Skeletal muscle tissue (tissue), 3 donors: ENCODE measurements at regions not wholly inside any gene's neighbourhood (a gene's known extent, or its start where the extent isn't known, plus 50 kb on each side); places are given as distances from the start of the nearest gene placed in this dataset.
"Not testable (repeated sequence)": the region's sequence is repeated elsewhere in the genome, so short reads cannot be mapped to it uniquely, and the experiment has no call there.

Source experiments
- H3K27ac ChIP-seq: one replicate; pipeline ENCODE4 v1.7.0; 2013; ENCODE audit warnings: mild to moderate bottlenecking, low read depth, low read length, inconsistent platforms
- H3K27me3 ChIP-seq, 3 donors: one replicate each; pipeline ENCODE4 v1.7.0; 2013; ENCODE audit warnings: low read length in 3 of 3; ENCODE audit not compliant: control insufficient read depth in 3 of 3, insufficient read depth in 3 of 3
- H3K36me3 ChIP-seq, 3 donors: one replicate each; pipeline ENCODE4 v1.7.0; 2013; ENCODE audit warnings: low read length in 3 of 3; ENCODE audit not compliant: control insufficient read depth in 3 of 3, insufficient read depth in 3 of 3
- H3K4me1 ChIP-seq, 3 donors: one replicate each; pipeline ENCODE4 v1.7.0; 2013; ENCODE audit warnings: low read length in 3 of 3, mild to moderate bottlenecking in 3 of 3; ENCODE audit not compliant: control insufficient read depth in 3 of 3, insufficient read depth in 3 of 3
- H3K4me3 ChIP-seq, 3 donors: one replicate each; pipeline ENCODE4 v1.7.0; 2013; ENCODE audit warnings: low read length in 3 of 3
- H3K9ac ChIP-seq, 3 donors: one replicate each; pipeline ENCODE4 v1.7.0; 2013; ENCODE audit warnings: low read length in 3 of 3, mild to moderate bottlenecking in 3 of 3, moderate library complexity in 2 of 3, low read depth in 1 of 3
- H3K9me3 ChIP-seq, 3 donors: one replicate each; pipeline ENCODE4 v1.7.0; 2013; ENCODE audit warnings: low read length in 3 of 3; ENCODE audit not compliant: control insufficient read depth in 3 of 3
- donor health status: Osteomylitis.

DNA sequence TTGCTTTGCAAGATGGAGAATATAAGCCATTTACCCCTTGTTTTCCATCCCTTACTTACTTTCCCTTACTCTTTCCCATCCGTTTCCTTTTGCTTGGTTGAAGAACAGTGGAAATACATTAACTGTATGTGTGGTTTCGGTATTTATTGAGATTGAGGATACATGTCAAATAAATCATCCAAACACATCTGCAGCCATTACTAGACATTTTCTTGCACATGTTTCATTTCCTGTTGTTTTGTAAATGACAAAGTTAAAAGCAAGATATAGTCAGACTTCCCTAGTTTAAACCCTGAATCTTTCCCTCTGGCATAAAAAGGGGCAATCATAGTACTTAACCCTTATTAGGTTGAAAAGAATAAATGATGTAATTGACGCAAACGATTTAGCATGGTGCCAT lies 82.1 kb upstream of the BCHE start:
- H3K4me3 ChIP-seq: no peak overlapping the region
- no peaks in the 10 kb centered on the region for H3K9me3 ChIP-seq
- no peaks in the 10 kb centered on the region for H3K27me3 ChIP-seq
- H3K4me1 ChIP-seq: no peaks in the 10 kb centered on the region
- H3K9ac ChIP-seq: no peak overlapping the region
- H3K36me3 ChIP-seq: no peaks in the 10 kb centered on the region
- H3K27ac ChIP-seq: no peak overlapping the region

DNA sequence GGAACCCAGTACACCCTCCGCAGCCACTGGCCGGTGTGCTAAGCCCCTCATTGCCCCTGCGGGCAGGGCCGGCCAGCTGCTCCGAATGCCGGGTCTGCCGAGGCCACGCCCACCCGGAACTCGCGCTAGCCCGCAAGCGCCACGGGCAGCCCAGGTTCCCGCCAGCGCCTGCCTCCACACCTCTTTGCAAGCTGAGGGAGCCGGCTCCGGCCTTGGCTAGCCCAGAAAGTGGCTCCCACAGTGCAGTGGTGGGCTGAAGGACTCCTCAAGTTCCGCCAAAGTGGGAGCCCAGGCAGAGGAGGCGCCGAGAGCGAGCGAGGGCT lies 81.4 kb upstream of the BCHE start:
- Histone ChIP-seq H3K36me3 (no peaks in the 10 kb centered on the region), H3K27me3 (no peaks in the 10 kb centered on the region), H3K27ac (no peak overlapping the region), H3K9ac (no peak overlapping the region), H3K4me1 (no peaks in the 10 kb centered on the region), H3K9me3 (no peaks in the 10 kb centered on the region), H3K4me3 (no peak overlapping the region)

DNA sequence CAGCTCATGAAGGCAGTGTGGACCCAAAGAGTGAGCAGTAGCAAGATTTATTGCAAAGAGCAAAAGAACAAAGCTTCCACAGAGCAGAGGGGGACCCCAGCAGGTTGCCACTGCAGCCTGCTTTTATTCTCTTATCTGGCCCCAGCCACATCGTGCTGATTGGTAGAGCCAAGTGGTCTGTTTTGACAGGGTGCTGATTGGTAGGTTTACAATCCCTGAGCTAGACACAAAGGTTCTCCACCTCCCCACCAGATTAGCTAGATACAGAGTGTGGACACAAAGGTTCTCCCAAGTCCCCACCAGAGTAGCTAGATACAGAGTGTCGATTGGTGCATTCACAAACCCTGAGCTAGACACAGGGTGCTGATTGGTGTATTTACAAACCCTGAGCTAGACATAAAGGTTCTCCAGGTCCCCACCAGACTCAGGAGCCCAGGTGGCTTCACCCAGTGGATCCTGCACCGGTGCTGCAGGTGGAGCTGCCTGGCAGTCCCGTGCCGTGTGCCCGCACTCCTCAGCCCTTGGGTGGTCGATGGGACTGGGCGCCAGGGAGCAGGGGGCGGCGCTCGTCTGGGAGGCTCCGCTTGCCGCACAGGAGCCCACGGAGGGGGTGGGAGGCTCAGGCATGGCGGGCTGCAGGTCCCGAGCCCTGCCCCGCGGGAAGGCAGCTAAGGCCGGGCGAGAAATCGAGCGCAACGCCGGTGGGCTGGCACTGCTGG lies 80.9 kb upstream of the BCHE start:
- not testable (repeated sequence) for H3K36me3 ChIP-seq, H3K27ac ChIP-seq, H3K4me3 ChIP-seq, H3K9me3 ChIP-seq, H3K9ac ChIP-seq, H3K4me1 ChIP-seq, H3K27me3 ChIP-seq

DNA sequence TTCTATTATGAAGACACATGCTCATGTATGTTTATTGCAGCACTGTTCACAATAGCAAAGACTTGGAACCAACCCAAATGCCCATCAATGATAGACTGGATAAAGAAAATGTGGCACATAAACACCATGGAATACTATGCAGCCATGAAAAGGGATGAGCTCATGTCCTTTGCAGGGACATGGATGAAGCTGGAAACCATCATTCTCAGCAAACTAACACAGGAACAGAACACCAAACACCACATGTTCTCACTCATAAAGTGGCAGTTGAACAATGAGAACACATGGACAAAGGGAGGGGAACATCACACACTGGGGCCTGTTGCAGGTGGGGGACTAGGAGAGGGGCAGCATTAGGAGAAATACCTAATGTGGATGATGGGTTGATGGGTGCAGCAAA lies 77.9 kb upstream of the BCHE start:
- H3K9me3 ChIP-seq, H3K27ac ChIP-seq, H3K27me3 ChIP-seq, H3K4me1 ChIP-seq, H3K4me3 ChIP-seq, H3K36me3 ChIP-seq, H3K9ac ChIP-seq: not testable (repeated sequence)

DNA sequence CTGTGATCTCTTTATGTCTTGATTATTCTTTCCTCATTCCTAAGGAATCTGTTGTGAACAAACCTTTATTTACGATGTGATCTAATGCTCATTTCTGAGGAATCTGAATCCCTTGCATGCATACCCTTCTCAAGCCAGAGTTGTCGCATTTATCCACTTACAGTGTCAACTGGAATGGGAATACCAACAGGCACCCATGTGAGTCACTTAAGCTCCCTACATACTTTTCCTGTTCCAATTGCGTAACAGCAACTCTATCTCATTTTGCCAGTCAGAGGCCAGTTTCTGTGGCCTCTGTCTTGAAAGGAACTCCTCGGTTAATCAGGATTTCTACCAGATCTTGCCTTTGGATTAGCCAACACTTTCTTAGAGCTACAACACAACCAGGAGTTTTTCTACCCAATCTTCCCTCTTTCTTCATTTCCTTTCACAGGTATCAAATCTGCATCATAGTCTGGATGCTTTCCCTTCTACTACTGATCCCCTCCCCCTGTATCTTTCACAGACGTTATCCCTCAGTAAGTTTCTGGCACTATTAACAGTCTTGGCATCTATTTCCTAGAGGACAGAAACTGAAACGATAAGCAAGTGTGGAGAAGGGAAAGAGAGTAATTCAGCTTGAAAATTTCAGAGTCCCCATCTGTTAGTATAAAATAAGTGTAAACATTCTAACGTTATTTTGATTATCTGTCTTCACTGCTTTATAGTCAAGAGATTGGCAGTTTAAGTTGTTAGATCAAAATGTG lies 66.8 kb upstream of the BCHE start:
- H3K4me3 ChIP-seq: no peak overlapping the region

DNA sequence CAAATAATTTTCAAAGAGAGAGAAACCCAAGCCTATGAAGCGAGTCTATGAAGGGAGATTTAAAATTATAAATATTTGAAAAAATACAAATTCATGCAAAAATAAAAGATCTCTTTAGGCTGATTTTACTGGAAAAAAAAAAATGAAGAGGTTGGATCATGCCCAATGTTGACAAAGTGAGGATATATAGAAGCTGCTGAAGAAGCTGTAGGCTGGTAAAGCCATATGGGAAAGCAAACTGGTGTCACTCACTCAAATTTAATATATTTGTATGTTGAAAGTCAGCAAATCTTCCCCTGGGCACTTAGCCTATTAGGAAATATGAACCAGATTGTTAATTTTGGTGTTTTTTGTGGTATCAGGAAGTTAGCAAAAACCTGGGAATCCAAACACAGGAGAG lies 61.8 kb upstream of the BCHE start:
- Histone ChIP-seq H3K4me1 (no peaks in the 10 kb centered on the region), H3K27me3 (no peaks in the 10 kb centered on the region), H3K4me3 (no peak overlapping the region), H3K27ac (no peak overlapping the region), H3K9ac (no peak overlapping the region), H3K9me3 (no peaks in the 10 kb centered on the region), H3K36me3 (no peaks in the 10 kb centered on the region)

More for the DNA sequence above, 66.8 kb upstream of the BCHE start:
- Histone ChIP-seq H3K36me3 (no peaks in the 10 kb centered on the region), H3K27ac (no peak overlapping the region), H3K4me1 (no peaks in the 10 kb centered on the region), H3K9ac (no peak overlapping the region), H3K27me3 (no peaks in the 10 kb centered on the region), H3K9me3 (no peaks in the 10 kb centered on the region)

DNA sequence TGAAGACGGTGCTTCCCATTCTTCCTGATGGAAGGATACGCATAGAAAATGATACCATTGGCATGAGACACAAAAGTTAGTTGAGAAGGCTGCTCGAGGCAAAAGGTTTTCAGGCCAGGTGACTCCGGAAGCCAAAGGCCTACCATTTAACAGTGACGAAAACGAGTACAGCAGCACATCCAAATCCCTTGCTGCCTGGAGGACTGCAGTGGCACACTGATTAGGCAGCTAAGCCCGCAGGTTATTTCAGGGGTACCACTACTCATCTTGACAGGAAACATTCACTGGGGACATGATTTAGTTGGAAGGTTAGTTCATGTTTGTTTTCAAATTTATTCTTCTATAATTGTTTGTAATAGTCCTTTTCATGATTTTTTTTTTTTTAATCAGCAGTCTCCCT lies 59.9 kb upstream of the BCHE start:
- Histone ChIP-seq H3K4me3 (no peak overlapping the region), H3K27me3 (no peaks in the 10 kb centered on the region), H3K9ac (no peak overlapping the region), H3K4me1 (no peaks in the 10 kb centered on the region), H3K27ac (no peak overlapping the region), H3K36me3 (no peaks in the 10 kb centered on the region), H3K9me3 (no peaks in the 10 kb centered on the region)

DNA sequence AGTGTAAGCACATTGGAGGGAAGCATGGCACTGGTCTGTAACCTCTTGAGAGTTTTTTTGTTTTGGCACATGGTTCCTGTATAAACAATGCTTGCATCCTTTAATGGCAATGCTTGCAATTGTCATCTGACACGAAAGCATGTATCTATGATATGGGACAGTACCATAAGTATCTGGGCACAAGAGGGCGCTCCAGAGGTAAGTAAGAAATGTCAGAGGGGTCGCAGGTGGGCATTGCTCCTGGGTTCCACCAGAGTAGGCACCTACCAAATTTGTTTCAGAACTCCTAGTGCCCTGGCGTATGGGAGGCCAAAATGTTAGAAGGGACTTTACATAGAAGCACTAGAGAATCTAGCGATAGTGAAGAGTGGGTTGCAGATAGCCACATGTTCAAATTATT lies 58.7 kb upstream of the BCHE start:
- no peaks in the 10 kb centered on the region for H3K27me3 ChIP-seq

DNA sequence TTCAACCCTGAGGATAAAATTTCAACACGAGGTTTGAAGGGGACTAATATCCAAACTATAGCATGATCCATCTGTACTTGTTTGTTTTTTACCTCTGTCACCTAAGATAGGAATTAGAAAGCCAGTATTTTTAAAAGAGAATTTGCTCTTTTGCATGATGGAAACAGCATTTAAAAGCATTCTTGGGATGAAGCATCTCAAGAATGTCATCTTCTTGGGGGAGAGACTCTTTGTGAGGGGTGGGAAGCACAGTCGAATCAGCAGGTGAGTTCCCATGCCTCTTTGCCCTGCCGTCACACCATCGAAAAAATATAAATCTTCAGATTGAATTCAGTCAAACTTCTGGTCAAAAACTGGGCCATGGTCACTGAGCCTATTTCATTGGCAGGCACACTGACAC lies 55.3 kb upstream of the BCHE start:
- no peak overlapping the region for H3K4me3 ChIP-seq
- no peaks in the 10 kb centered on the region for H3K9me3 ChIP-seq
- no peaks in the 10 kb centered on the region for H3K4me1 ChIP-seq
- H3K9ac ChIP-seq: no peak overlapping the region
- no peaks in the 10 kb centered on the region for H3K36me3 ChIP-seq
- no peaks in the 10 kb centered on the region for H3K27me3 ChIP-seq
- H3K27ac ChIP-seq: no peak overlapping the region

More for the DNA sequence above, 58.7 kb upstream of the BCHE start:
- H3K4me3 ChIP-seq: no peak overlapping the region
- H3K9me3 ChIP-seq: no peaks in the 10 kb centered on the region
- no peaks in the 10 kb centered on the region for H3K4me1 ChIP-seq
- H3K9ac ChIP-seq: no peak overlapping the region
- H3K27ac ChIP-seq: no peak overlapping the region
- H3K36me3 ChIP-seq: no peaks in the 10 kb centered on the region
